ENCODE measurements at regions not wholly inside any gene's neighbourhood (a gene's known extent, or its start where the extent isn't known, plus 50 kb on each side); places are given as distances from the start of the nearest gene placed in this dataset.

GRCh38 chr7:123259759-123260158 lies 60.0 kb upstream of the SLC13A1 start:
- Histone ChIP-seq H4K20me1 (ENCODE audit: insufficient read depth, low read length) (no peaks in the 10 kb centered on the region), H3K36me3 (ENCODE audit: insufficient read depth, low read length) (no peaks in the 10 kb centered on the region), H3K4me2 (ENCODE audit: insufficient read depth, low read length) (no peak overlapping the region), H2AFZ (ENCODE audit: low read length) (no peak overlapping the region), H3K4me3 (ENCODE audit: insufficient read depth, low read length) (no peak overlapping the region), H3K27ac (ENCODE audit: low read depth, low read length) (no peak overlapping the region), H3K4me1 (ENCODE audit: insufficient read depth, low read length) (no peaks in the 10 kb centered on the region), H3K79me2 (ENCODE audit: insufficient read depth, low read length) (no peaks in the 10 kb centered on the region), H3K27me3 (ENCODE audit: insufficient read depth, low read length) (no peaks in the 10 kb centered on the region), H3K9me3 (ENCODE audit: low read depth, low read length) (no peaks in the 10 kb centered on the region)
- TF ChIP-seq CTCF (IDR thresholded peaks at IDR 0.05; ENCODE audit: extremely low read depth, low read depth, low read length): no peak
- DNase-seq (ENCODE audit: insufficient read length, low spot score, missing footprints): no peak
